GM23338 (cell line): ENCODE measurements at regions not wholly inside any gene's neighbourhood (a gene's known extent, or its start where the extent isn't known, plus 50 kb on each side); places are given as distances from the start of the nearest gene placed in this dataset.

ENCODE experiments used
- ATAC-seq: fragments of 200-7000 bp; cut with Tn5 transposase; 3 replicates; pipeline ENCODE4 v1.9.1; 2020
- DNase-seq: peaks from one replicate; pipeline ENCODE4 v3.0.0-alpha.2; 2015; ENCODE audit warnings: low spot score
- H2AFZ ChIP-seq: fragments of 200-600 bp; sonication (generic); 2 replicates; pipeline ENCODE4 v1.8.0; 2016; ENCODE audit warnings: antibody characterized with exemption, mild to moderate bottlenecking, moderate library complexity
- H3F3A ChIP-seq: fragments of 200-600 bp; sonication (generic); replicated peaks from 2 replicates; pipeline ENCODE4 v1.8.0; 2017; ENCODE audit warnings: antibody characterized with exemption, mixed run types, low read depth
- H3K27ac ChIP-seq: fragments of 200-600 bp; sonication (generic); 2 replicates; pipeline ENCODE4 v1.6.1; 2016; ENCODE audit warnings: low read depth
- H3K27me3 ChIP-seq: fragments of 200-600 bp; sonication (generic); 2 replicates; pipeline ENCODE4 v1.8.0; 2016; ENCODE audit warnings: mild to moderate bottlenecking, mixed run types, moderate library complexity; ENCODE audit not compliant: insufficient read depth
- H3K36me3 ChIP-seq: fragments of 200-600 bp; sonication (generic); 2 replicates; pipeline ENCODE4 v1.8.0; 2016; ENCODE audit warnings: mild to moderate bottlenecking; ENCODE audit not compliant: insufficient read depth
- H3K4me1 ChIP-seq: fragments of 200-600 bp; sonication (generic); 2 replicates; pipeline ENCODE4 v1.8.0; 2016; ENCODE audit warnings: mild to moderate bottlenecking, moderate library complexity; ENCODE audit not compliant: insufficient read depth
- H3K4me2 ChIP-seq: fragments of 200-600 bp; sonication (generic); 2 replicates; pipeline ENCODE4 v1.7.1; 2017; ENCODE audit warnings: mixed run types
- H3K4me3 ChIP-seq: fragments of 200-600 bp; sonication (generic); 2 replicates; pipeline ENCODE4 v1.6.1; 2016; ENCODE audit warnings: mixed run types
- H3K79me2 ChIP-seq: fragments of 200-600 bp; sonication (generic); replicated peaks from 2 replicates; pipeline ENCODE4 v1.8.0; 2017; ENCODE audit warnings: mild to moderate bottlenecking; ENCODE audit not compliant: insufficient read depth
- H3K9me2 ChIP-seq: fragments of 200-600 bp; sonication (generic); 2 replicates; pipeline ENCODE4 v1.8.0; 2017; ENCODE audit not compliant: insufficient read depth
- H4K20me1 ChIP-seq: fragments of 200-600 bp; sonication (generic); replicated peaks from 2 replicates; pipeline ENCODE4 v1.8.0; 2017; ENCODE audit warnings: mild to moderate bottlenecking; ENCODE audit not compliant: insufficient read depth
- H3K27ac Mint-ChIP-seq: 2 replicates; pipeline ENCODE4 v1.8.0; 2020; ENCODE audit warnings: inconsistent platforms, mild to moderate bottlenecking, moderate library complexity, mixed read lengths
- H3K27me3 Mint-ChIP-seq: 3 replicates; pipeline ENCODE4 v1.8.0; 2022; ENCODE audit warnings: low read depth, mild to moderate bottlenecking, moderate library complexity, mixed read lengths, inconsistent platforms; ENCODE audit not compliant: insufficient read depth, poor library complexity
- H3K36me3 Mint-ChIP-seq: 3 replicates; pipeline ENCODE4 v1.8.0; 2021; ENCODE audit warnings: low read depth, mild to moderate bottlenecking, inconsistent platforms, moderate library complexity, mixed read lengths
- H3K4me1 Mint-ChIP-seq: 3 replicates; pipeline ENCODE4 v1.8.0; 2020; ENCODE audit warnings: mild to moderate bottlenecking, inconsistent platforms, mixed read lengths
- H3K4me3 Mint-ChIP-seq: 3 replicates; pipeline ENCODE4 v1.8.0; 2021; ENCODE audit warnings: moderate library complexity, mild to moderate bottlenecking, inconsistent platforms, mixed read lengths
- H3K9me3 Mint-ChIP-seq: 3 replicates; pipeline ENCODE4 v1.8.0; 2020; ENCODE audit warnings: moderate library complexity, mild to moderate bottlenecking, inconsistent platforms, mixed read lengths
- CREB1 ChIP-seq: fragments of 250-450 bp; sonication (Bioruptor Pico); IDR thresholded peaks from 2 replicates; pipeline ENCODE4 v1.5.0; 2020; ENCODE audit warnings: low read depth, mild to moderate bottlenecking, moderate library complexity
- EZH2 ChIP-seq: fragments of 200-600 bp; sonication (generic); IDR thresholded peaks from one replicate; pipeline ENCODE4 v1.8.0; 2017; ENCODE audit warnings: antibody characterized with exemption, mild to moderate bottlenecking, low read depth; ENCODE audit not compliant: unreplicated experiment
- EZH2phosphoT487 ChIP-seq: fragments of 200-600 bp; sonication (generic); IDR thresholded peaks from one replicate; pipeline ENCODE4 v1.8.1; 2018; ENCODE audit warnings: antibody characterized with exemption; ENCODE audit not compliant: unreplicated experiment
- JUNB ChIP-seq: IDR thresholded peaks from one replicate; pipeline ENCODE4 v1.6.1; 2016; ENCODE audit warnings: antibody characterized with exemption; ENCODE audit not compliant: unreplicated experiment
- NANOG ChIP-seq: IDR thresholded peaks from 2 replicates; pipeline ENCODE4 v1.6.1; 2016; ENCODE audit warnings: antibody characterized with exemption, borderline replicate concordance
- POLR2AphosphoS5 ChIP-seq: IDR thresholded peaks from 2 replicates; pipeline ENCODE4 v1.6.1; 2016; ENCODE audit warnings: antibody characterized with exemption, low read depth
- STAT1 ChIP-seq: IDR thresholded peaks from one replicate; pipeline ENCODE4 v1.6.1; 2016; ENCODE audit warnings: antibody characterized with exemption; ENCODE audit not compliant: unreplicated experiment
- ZNF114 ChIP-seq: fragments of 250-450 bp; sonication (Bioruptor Pico); IDR thresholded peaks from 2 replicates; pipeline ENCODE4 v1.5.0; 2020; ENCODE audit warnings: mild to moderate bottlenecking, moderate library complexity
- ZNF331 ChIP-seq: fragments of 250-450 bp; sonication (Bioruptor Pico); IDR thresholded peaks from 2 replicates; pipeline ENCODE4 v1.5.0; 2020; ENCODE audit warnings: low read depth, mild to moderate bottlenecking, moderate library complexity
- TF ChIP-seq, protein P1 (sequence below): IDR thresholded peaks from 2 replicates; pipeline ENCODE4 v1.6.1; 2016; ENCODE audit warnings: antibody characterized with exemption
- TF ChIP-seq, protein P2 (sequence below), 2 experiments: fragments of 200-600 bp in 1 of 2; sonication (generic) in 1 of 2; conservative IDR thresholded peaks; 2 replicates each; pipeline versions ENCODE4 v1.5.1 to v1.6.1; 2016 to 2017; ENCODE audit warnings: antibody characterized with exemption in 2 of 2, low read depth in 2 of 2, mild to moderate bottlenecking in 2 of 2, moderate library complexity in 1 of 2
- TF ChIP-seq, protein P3 (sequence below): IDR thresholded peaks from one replicate; pipeline ENCODE4 v1.6.1; 2018; ENCODE audit warnings: antibody characterized with exemption; ENCODE audit not compliant: unreplicated experiment

DNA sequence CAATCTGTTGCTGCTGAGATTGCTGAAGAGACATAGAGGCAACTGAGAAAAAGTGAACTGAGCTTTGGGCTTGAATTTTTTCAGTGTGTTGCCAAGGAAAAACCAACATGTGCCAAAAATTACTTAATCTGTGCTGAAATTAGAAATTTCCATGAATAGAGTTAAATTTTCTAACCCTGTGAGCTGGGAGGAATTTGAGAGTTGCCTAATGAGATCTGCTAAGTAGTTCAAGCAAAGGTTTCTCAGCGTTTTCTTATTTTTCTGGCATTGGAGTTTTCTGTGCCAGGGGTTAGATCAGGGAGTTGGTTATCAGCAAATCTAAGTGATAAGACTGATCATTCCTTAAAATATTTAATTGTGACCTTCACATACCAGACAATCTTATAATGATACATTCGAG is 457.5 kb upstream of the GNPDA2 start:
- H3K4me1 Mint-ChIP-seq = no peaks in the 10 kb centered on the region
- no peak overlapping the region for H3K4me2 ChIP-seq
- no peaks in the 10 kb centered on the region for H3K27me3 ChIP-seq
- no peak overlapping the region for H3K4me3 Mint-ChIP-seq
- no peak overlapping the region for H2AFZ ChIP-seq
- H3F3A ChIP-seq = no peaks in the 10 kb centered on the region
- peaks cover 52% of the 10 kb centered on the region for H3K9me3 Mint-ChIP-seq
- no peaks in the 10 kb centered on the region; the same call in 2 of the 3 replicates for H3K36me3 Mint-ChIP-seq
- no peak overlapping the region for H3K27ac ChIP-seq
- no peak for DNase-seq
- H3K9me2 ChIP-seq = no peaks in the 10 kb centered on the region
- H3K79me2 ChIP-seq = no peaks in the 10 kb centered on the region
- H3K4me3 ChIP-seq = no peak overlapping the region
- H3K27ac Mint-ChIP-seq = no peak overlapping the region
- TF ChIP-seq ZNF114 (CRISPR knock-in tag) (no peak), ZNF331 (CRISPR knock-in tag) (no peak), STAT1 (no peak), JUNB (no peak)
- TF ChIP-seq, protein P1, sequence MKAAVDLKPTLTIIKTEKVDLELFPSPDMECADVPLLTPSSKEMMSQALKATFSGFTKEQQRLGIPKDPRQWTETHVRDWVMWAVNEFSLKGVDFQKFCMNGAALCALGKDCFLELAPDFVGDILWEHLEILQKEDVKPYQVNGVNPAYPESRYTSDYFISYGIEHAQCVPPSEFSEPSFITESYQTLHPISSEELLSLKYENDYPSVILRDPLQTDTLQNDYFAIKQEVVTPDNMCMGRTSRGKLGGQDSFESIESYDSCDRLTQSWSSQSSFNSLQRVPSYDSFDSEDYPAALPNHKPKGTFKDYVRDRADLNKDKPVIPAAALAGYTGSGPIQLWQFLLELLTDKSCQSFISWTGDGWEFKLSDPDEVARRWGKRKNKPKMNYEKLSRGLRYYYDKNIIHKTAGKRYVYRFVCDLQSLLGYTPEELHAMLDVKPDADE = no peak
- TF ChIP-seq, protein P2, sequence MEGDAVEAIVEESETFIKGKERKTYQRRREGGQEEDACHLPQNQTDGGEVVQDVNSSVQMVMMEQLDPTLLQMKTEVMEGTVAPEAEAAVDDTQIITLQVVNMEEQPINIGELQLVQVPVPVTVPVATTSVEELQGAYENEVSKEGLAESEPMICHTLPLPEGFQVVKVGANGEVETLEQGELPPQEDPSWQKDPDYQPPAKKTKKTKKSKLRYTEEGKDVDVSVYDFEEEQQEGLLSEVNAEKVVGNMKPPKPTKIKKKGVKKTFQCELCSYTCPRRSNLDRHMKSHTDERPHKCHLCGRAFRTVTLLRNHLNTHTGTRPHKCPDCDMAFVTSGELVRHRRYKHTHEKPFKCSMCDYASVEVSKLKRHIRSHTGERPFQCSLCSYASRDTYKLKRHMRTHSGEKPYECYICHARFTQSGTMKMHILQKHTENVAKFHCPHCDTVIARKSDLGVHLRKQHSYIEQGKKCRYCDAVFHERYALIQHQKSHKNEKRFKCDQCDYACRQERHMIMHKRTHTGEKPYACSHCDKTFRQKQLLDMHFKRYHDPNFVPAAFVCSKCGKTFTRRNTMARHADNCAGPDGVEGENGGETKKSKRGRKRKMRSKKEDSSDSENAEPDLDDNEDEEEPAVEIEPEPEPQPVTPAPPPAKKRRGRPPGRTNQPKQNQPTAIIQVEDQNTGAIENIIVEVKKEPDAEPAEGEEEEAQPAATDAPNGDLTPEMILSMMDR (conservative IDR thresholded peaks at IDR 0.05; ENCODE audit: low read depth in 2 of 2) = no peak
- TF ChIP-seq, protein P3, sequence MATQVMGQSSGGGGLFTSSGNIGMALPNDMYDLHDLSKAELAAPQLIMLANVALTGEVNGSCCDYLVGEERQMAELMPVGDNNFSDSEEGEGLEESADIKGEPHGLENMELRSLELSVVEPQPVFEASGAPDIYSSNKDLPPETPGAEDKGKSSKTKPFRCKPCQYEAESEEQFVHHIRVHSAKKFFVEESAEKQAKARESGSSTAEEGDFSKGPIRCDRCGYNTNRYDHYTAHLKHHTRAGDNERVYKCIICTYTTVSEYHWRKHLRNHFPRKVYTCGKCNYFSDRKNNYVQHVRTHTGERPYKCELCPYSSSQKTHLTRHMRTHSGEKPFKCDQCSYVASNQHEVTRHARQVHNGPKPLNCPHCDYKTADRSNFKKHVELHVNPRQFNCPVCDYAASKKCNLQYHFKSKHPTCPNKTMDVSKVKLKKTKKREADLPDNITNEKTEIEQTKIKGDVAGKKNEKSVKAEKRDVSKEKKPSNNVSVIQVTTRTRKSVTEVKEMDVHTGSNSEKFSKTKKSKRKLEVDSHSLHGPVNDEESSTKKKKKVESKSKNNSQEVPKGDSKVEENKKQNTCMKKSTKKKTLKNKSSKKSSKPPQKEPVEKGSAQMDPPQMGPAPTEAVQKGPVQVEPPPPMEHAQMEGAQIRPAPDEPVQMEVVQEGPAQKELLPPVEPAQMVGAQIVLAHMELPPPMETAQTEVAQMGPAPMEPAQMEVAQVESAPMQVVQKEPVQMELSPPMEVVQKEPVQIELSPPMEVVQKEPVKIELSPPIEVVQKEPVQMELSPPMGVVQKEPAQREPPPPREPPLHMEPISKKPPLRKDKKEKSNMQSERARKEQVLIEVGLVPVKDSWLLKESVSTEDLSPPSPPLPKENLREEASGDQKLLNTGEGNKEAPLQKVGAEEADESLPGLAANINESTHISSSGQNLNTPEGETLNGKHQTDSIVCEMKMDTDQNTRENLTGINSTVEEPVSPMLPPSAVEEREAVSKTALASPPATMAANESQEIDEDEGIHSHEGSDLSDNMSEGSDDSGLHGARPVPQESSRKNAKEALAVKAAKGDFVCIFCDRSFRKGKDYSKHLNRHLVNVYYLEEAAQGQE = no peak
- no peaks in the 10 kb centered on the region for H3K4me1 ChIP-seq
- peaks cover 2% of the 10 kb centered on the region for H3K27me3 Mint-ChIP-seq
- no peak for ATAC-seq
- H3K36me3 ChIP-seq = no peaks in the 10 kb centered on the region
- no peaks in the 10 kb centered on the region for H4K20me1 ChIP-seq

DNA sequence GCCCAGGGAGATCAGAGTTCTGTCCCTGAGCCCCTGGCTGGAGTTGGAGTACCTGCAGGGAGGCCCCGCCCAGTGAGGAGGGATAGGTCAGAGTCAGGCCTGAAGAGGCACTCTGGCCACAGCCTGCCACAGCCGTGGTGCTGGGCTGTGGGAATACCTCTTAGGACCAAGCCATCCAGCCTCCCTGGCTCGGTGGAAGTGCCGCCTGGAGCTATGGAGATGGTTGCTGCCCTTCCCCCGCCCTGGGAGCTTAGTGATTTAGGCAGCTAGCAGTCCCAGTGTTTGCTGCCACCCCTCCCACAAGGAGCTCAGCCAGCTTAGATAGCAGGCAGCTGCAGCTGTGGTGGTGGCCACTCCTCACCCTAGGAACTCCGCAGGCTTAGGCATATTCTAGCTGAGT is 446.3 kb upstream of the GNPDA2 start:
- H3K4me2 ChIP-seq = no peak overlapping the region
- Mint-ChIP-seq H3K27me3 (peaks cover 6% of the 10 kb centered on the region), H3K27ac (no peak overlapping the region), H3K36me3 (peaks cover 25% of the 10 kb centered on the region), H3K4me1 (no peaks in the 10 kb centered on the region; the same call in 2 of the 3 replicates), H3K9me3 (peaks cover 82% of the 10 kb centered on the region), H3K4me3 (no peak overlapping the region)
- peak; percentile 12 for DNase-seq
- H2AFZ ChIP-seq = no peak overlapping the region
- ATAC-seq = no peak
- H3K79me2 ChIP-seq = no peaks in the 10 kb centered on the region
- H3K4me1 ChIP-seq = no peaks in the 10 kb centered on the region
- no peaks in the 10 kb centered on the region for H4K20me1 ChIP-seq
- no peaks in the 10 kb centered on the region for H3K27me3 ChIP-seq
- no peaks in the 10 kb centered on the region for H3F3A ChIP-seq
- no peak overlapping the region for H3K4me3 ChIP-seq
- peaks cover 6% of the 10 kb centered on the region; the same call in 1 of the 2 replicates for H3K9me2 ChIP-seq
- no peak overlapping the region for H3K27ac ChIP-seq
- H3K36me3 ChIP-seq = no peaks in the 10 kb centered on the region
- TF ChIP-seq ZNF331 (CRISPR knock-in tag) (no peak), JUNB (no peak), STAT1 (no peak), EZH2 (no peak), POLR2AphosphoS5 (no peak), CREB1 (CRISPR knock-in tag) (no peak), ZNF114 (CRISPR knock-in tag) (no peak), EZH2phosphoT487 (no peak), NANOG (no peak)
- TF ChIP-seq, protein P1 = no peak
- TF ChIP-seq, protein P3 = no peak
